ENCODE measurements at regions not wholly inside any gene's neighbourhood (a gene's known extent, or its start where the extent isn't known, plus 50 kb on each side); places are given as distances from the start of the nearest gene placed in this dataset.

- no peak for TF ChIP-seq CTCF (IDR thresholded peaks at IDR 0.05; ENCODE audit: insufficient read depth, low read depth, low read length)
- DNase-seq (ENCODE audit: low read depth), result peak; percentile 91
- H3K4me3 ChIP-seq (ENCODE audit: low read depth, low read length), result no peak overlapping the region
Observed at GRCh38 chr1:185646202-185646683, 87.9 kb upstream of the HMCN1 start.

GRCh38 chr1:185645686-185646085, 88.5 kb upstream of the HMCN1 start:
- no peak overlapping the region for H3K4me3 ChIP-seq (ENCODE audit: low read depth, low read length)
- DNase-seq (ENCODE audit: low read depth), result no peak
- TF ChIP-seq CTCF (IDR thresholded peaks at IDR 0.05; ENCODE audit: insufficient read depth, low read depth, low read length), result no peak

GRCh38 chr1:185645162-185645640, 89.0 kb upstream of the HMCN1 start:
- TF ChIP-seq CTCF (IDR thresholded peaks at IDR 0.05; ENCODE audit: insufficient read depth, low read depth, low read length), result no peak
- peak; percentile 54 for DNase-seq (ENCODE audit: low read depth)

GRCh38 chr1:185644531-185644930, 89.7 kb upstream of the HMCN1 start:
- DNase-seq (ENCODE audit: low read depth), result no peak

More at GRCh38 chr1:185645162-185645640, 89.0 kb upstream of the HMCN1 start:
- H3K4me3 ChIP-seq (ENCODE audit: low read depth, low read length), result no peak overlapping the region

GRCh38 chr1:185636848-185637247, 97.3 kb upstream of the HMCN1 start:
- no peak overlapping the region for H3K4me3 ChIP-seq (ENCODE audit: low read depth, low read length)
- DNase-seq (ENCODE audit: low read depth), result no peak

More at GRCh38 chr1:185644531-185644930, 89.7 kb upstream of the HMCN1 start:
- no peak for TF ChIP-seq CTCF (IDR thresholded peaks at IDR 0.05; ENCODE audit: insufficient read depth, low read depth, low read length)
- H3K4me3 ChIP-seq (ENCODE audit: low read depth, low read length), result no peak overlapping the region

GRCh38 chr1:185634704-185635103, 99.5 kb upstream of the HMCN1 start:
- H3K4me3 ChIP-seq (ENCODE audit: low read depth, low read length), result no peak overlapping the region
- TF ChIP-seq CTCF (IDR thresholded peaks at IDR 0.05; ENCODE audit: insufficient read depth, low read depth, low read length), result no peak

More at GRCh38 chr1:185636848-185637247, 97.3 kb upstream of the HMCN1 start:
- no peak for TF ChIP-seq CTCF (IDR thresholded peaks at IDR 0.05; ENCODE audit: insufficient read depth, low read depth, low read length)

More at GRCh38 chr1:185634704-185635103, 99.5 kb upstream of the HMCN1 start:
- DNase-seq (ENCODE audit: low read depth), result no peak
